MM.1S (cell line): ENCODE measurements at regions not wholly inside any gene's neighbourhood (a gene's known extent, or its start where the extent isn't known, plus 50 kb on each side); places are given as distances from the start of the nearest gene placed in this dataset.

Source experiments
- DNase-seq: peaks from one replicate; pipeline ENCODE4 v3.0.0-alpha.2; 2015
- H2AFZ ChIP-seq: fragments of 300-600 bp; sonication (generic); 2 replicates; pipeline ENCODE4 v1.6.0; 2016; ENCODE audit warnings: antibody characterized with exemption, low read length
- H3F3A ChIP-seq: fragments of 300-600 bp; sonication (generic); 2 replicates; pipeline ENCODE4 v1.6.1; 2016; ENCODE audit warnings: mild to moderate bottlenecking, antibody characterized with exemption, low read length, moderate library complexity, mixed read lengths; ENCODE audit not compliant: insufficient read depth
- H3K27ac ChIP-seq: fragments of 300-600 bp; sonication (generic); 2 replicates; pipeline ENCODE4 v1.5.1; 2016; ENCODE audit warnings: mild to moderate bottlenecking, low read length
- H3K27me3 ChIP-seq: fragments of 300-600 bp; sonication (generic); replicated peaks from 2 replicates; pipeline ENCODE4 v1.6.0; 2016; ENCODE audit warnings: low read length; ENCODE audit not compliant: insufficient read depth
- H3K36me3 ChIP-seq: fragments of 300-600 bp; sonication (generic); replicated peaks from 2 replicates; pipeline ENCODE4 v1.6.1; 2016; ENCODE audit warnings: mild to moderate bottlenecking, low read length, mixed read lengths; ENCODE audit not compliant: insufficient read depth
- H3K4me1 ChIP-seq: fragments of 300-600 bp; sonication (generic); 2 replicates; pipeline ENCODE4 v1.6.1; 2016; ENCODE audit warnings: low read length, mixed read lengths
- H3K4me2 ChIP-seq: fragments of 300-600 bp; sonication (generic); 2 replicates; pipeline ENCODE4 v1.6.0; 2016; ENCODE audit warnings: low read depth, low read length
- H3K4me3 ChIP-seq: fragments of 300-600 bp; sonication (generic); 2 replicates; pipeline ENCODE4 v1.5.1; 2016; ENCODE audit warnings: low read length, mixed read lengths
- H3K79me2 ChIP-seq: fragments of 300-600 bp; sonication (generic); 2 replicates; pipeline ENCODE4 v1.6.1; 2016; ENCODE audit warnings: mixed run types, low read length, mixed read lengths
- H3K9ac ChIP-seq: fragments of 300-600 bp; sonication (generic); 2 replicates; pipeline ENCODE4 v1.6.1; 2016; ENCODE audit warnings: low read length, mixed read lengths
- H3K9me2 ChIP-seq: fragments of 300-600 bp; sonication (generic); replicated peaks from 2 replicates; pipeline ENCODE4 v1.6.1; 2016; ENCODE audit warnings: mild to moderate bottlenecking, low read length, mixed read lengths; ENCODE audit not compliant: insufficient read depth
- H3K9me3 ChIP-seq: fragments of 300-600 bp; sonication (generic); replicated peaks from 2 replicates; pipeline ENCODE4 v1.6.1; 2016; ENCODE audit warnings: mild to moderate bottlenecking, low read length, mixed read lengths; ENCODE audit not compliant: insufficient read depth
- H4K20me1 ChIP-seq: fragments of 300-600 bp; sonication (generic); 2 replicates; pipeline ENCODE4 v1.6.1; 2016; ENCODE audit warnings: mild to moderate bottlenecking, low read length, moderate library complexity, mixed read lengths; ENCODE audit not compliant: insufficient read depth
- EZH2 ChIP-seq: fragments of 300-600 bp; sonication (generic); optimal IDR thresholded peaks from 2 replicates; pipeline ENCODE3; 2017; ENCODE audit warnings: low read depth, mild to moderate bottlenecking, antibody characterized with exemption, low read length, mixed read lengths
- EZH2phosphoT487 ChIP-seq: fragments of 300-600 bp; sonication (generic); IDR thresholded peaks from 2 replicates; pipeline ENCODE4 v1.6.1; 2018; ENCODE audit warnings: antibody characterized with exemption, low read length
- TF ChIP-seq, protein P1 (sequence below): fragments of 300-600 bp; sonication (generic); IDR thresholded peaks from 2 replicates; pipeline ENCODE4 v1.5.1; 2016; ENCODE audit warnings: antibody characterized with exemption, low read length, mixed read lengths

DNA sequence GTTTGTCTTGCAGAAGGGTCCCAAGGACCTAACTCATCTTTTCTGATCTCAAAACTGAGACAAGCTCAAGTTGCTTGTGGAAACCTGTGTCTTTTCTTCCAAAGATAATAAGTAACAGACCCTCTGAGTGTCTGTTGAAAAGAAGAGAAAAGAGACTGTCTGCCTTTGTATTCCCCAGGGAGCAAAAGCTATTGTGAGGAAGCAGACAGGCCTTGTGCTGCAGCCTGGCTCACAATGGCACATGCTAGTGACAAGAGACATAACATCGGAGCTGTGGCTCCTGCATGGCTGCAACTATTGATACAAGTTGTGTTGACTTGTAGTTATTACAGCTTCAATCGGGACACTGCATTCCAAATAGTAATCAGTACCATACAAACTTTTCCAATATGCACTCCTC, 202.9 kb downstream of the DKK1 start:
- no peaks in the 10 kb centered on the region for H3K9me3 ChIP-seq
- H3K9me2 ChIP-seq = no peaks in the 10 kb centered on the region
- no peak overlapping the region for H2AFZ ChIP-seq
- H3K79me2 ChIP-seq = no peaks in the 10 kb centered on the region
- DNase-seq = no peak
- no peaks in the 10 kb centered on the region for H3K27me3 ChIP-seq
- H3K36me3 ChIP-seq = no peaks in the 10 kb centered on the region
- no peak overlapping the region for H3K4me2 ChIP-seq
- H4K20me1 ChIP-seq = no peaks in the 10 kb centered on the region
- no peak overlapping the region for H3K4me3 ChIP-seq
- TF ChIP-seq, protein P1, sequence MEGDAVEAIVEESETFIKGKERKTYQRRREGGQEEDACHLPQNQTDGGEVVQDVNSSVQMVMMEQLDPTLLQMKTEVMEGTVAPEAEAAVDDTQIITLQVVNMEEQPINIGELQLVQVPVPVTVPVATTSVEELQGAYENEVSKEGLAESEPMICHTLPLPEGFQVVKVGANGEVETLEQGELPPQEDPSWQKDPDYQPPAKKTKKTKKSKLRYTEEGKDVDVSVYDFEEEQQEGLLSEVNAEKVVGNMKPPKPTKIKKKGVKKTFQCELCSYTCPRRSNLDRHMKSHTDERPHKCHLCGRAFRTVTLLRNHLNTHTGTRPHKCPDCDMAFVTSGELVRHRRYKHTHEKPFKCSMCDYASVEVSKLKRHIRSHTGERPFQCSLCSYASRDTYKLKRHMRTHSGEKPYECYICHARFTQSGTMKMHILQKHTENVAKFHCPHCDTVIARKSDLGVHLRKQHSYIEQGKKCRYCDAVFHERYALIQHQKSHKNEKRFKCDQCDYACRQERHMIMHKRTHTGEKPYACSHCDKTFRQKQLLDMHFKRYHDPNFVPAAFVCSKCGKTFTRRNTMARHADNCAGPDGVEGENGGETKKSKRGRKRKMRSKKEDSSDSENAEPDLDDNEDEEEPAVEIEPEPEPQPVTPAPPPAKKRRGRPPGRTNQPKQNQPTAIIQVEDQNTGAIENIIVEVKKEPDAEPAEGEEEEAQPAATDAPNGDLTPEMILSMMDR = no peak
- TF ChIP-seq EZH2 (no peak), EZH2phosphoT487 (no peak)
- H3K27ac ChIP-seq = no peak overlapping the region
- no peaks in the 10 kb centered on the region for H3F3A ChIP-seq
- H3K4me1 ChIP-seq = no peaks in the 10 kb centered on the region
- no peak overlapping the region for H3K9ac ChIP-seq

DNA sequence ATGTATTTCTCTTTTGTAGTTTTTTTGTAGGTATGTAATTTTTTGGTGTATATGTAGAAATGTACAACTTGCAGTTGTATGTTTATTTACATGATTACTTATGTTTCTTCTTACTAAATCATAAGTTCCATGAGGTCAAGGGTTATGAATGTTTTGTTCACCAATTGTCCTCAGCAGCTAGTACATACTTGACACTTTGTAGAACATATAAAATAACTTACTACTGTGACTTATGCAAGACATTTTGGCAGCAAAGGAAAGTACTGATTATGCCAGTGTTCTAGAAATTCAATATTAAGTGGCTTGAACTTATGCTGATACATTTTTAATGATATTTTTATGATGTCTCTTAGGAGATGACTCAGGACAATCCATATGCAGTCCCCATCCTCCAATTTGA, 209.6 kb downstream of the DKK1 start:
- TF ChIP-seq, protein P1 = no peak
- no peak for TF ChIP-seq EZH2phosphoT487
- no peak for TF ChIP-seq EZH2
- Histone ChIP-seq H3K36me3 (no peaks in the 10 kb centered on the region), H3K4me3 (no peak overlapping the region), H3K27ac (no peak overlapping the region), H3K27me3 (no peaks in the 10 kb centered on the region), H4K20me1 (no peaks in the 10 kb centered on the region), H3K9me2 (no peaks in the 10 kb centered on the region), H3K4me1 (no peaks in the 10 kb centered on the region), H3K9ac (no peak overlapping the region), H2AFZ (no peak overlapping the region), H3K79me2 (no peaks in the 10 kb centered on the region), H3K9me3 (no peaks in the 10 kb centered on the region), H3K4me2 (no peak overlapping the region), H3F3A (no peaks in the 10 kb centered on the region)
- DNase-seq = no peak

DNA sequence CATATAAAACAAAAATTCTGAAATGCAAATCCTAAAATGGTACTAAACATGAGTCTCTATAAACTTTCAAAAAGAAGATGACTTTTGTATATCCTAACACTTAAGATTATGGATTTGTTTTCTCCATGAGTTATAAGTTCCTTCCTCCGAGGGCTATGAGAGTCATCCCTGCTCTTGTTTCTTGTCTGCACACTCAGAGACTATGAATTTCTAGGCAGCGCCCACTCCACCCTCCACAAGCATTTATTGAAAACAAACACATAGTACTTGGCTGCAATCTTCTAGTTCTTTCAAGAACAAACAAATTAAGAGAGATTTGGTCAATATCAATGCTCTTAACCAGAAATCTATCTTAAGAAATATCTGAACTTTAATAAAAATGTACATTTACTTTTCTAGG, 211.7 kb downstream of the DKK1 start:
- no peak for DNase-seq
- H3F3A ChIP-seq = no peaks in the 10 kb centered on the region
- no peak overlapping the region for H3K4me3 ChIP-seq
- H3K9ac ChIP-seq = no peak overlapping the region
- TF ChIP-seq EZH2phosphoT487 = no peak
- TF ChIP-seq, protein P1 = no peak
- TF ChIP-seq EZH2 = no peak
- no peaks in the 10 kb centered on the region for H3K4me1 ChIP-seq
- no peak overlapping the region for H3K4me2 ChIP-seq
- H3K9me3 ChIP-seq = no peaks in the 10 kb centered on the region
- no peak overlapping the region for H3K27ac ChIP-seq
- H4K20me1 ChIP-seq = no peaks in the 10 kb centered on the region
- no peaks in the 10 kb centered on the region for H3K79me2 ChIP-seq
- no peaks in the 10 kb centered on the region for H3K36me3 ChIP-seq
- H3K9me2 ChIP-seq = no peaks in the 10 kb centered on the region
- H3K27me3 ChIP-seq = no peaks in the 10 kb centered on the region
- no peak overlapping the region for H2AFZ ChIP-seq
